CD14-positive monocyte (primary cell): ENCODE measurements at regions not wholly inside any gene's neighbourhood (a gene's known extent, or its start where the extent isn't known, plus 50 kb on each side); places are given as distances from the start of the nearest gene placed in this dataset.

Experiments
- DNase-seq, 3 donors: peaks; one replicate each; pipeline ENCODE4 v3.0.0-alpha.2; 2011 to 2022
- H2AFZ ChIP-seq: 2 replicates; pipeline ENCODE4 v1.6.0; 2012; ENCODE audit warnings: mild to moderate bottlenecking, low read depth, low read length, inconsistent platforms; ENCODE audit not compliant: insufficient read depth, poor library complexity, severe bottlenecking
- H3K27ac ChIP-seq, 2 donors: 1 replicate in 1 of 2; 2 replicates in 1 of 2; pipeline ENCODE4 v1.5.1; 2012 to 2013; ENCODE audit warnings: low read length in 2 of 2, control low read depth in 1 of 2, inconsistent platforms in 1 of 2, low read depth in 1 of 2, mild to moderate bottlenecking in 1 of 2
- H3K27me3 ChIP-seq, 2 donors: one replicate each; pipeline versions ENCODE4 v1.6.0 to v1.6.1; 2011 to 2013; ENCODE audit warnings: low read length in 2 of 2; ENCODE audit not compliant: control insufficient read depth in 2 of 2, insufficient read depth in 2 of 2
- H3K36me3 ChIP-seq, 2 donors: replicated peaks in 1 of 2; 1 replicate in 1 of 2; 2 replicates in 1 of 2; pipeline versions ENCODE4 v1.5.1 to v1.6.1; 2012 to 2013; ENCODE audit warnings: low read length in 2 of 2, control low read depth in 1 of 2, inconsistent platforms in 1 of 2, mild to moderate bottlenecking in 1 of 2; ENCODE audit not compliant: insufficient read depth in 2 of 2, control insufficient read depth in 1 of 2
- H3K4me1 ChIP-seq, 2 donors: 1 replicate in 1 of 2; 2 replicates in 1 of 2; pipeline versions ENCODE4 v1.5.1 to v1.6.1; 2012 to 2013; ENCODE audit warnings: low read length in 2 of 2, control low read depth in 1 of 2, inconsistent platforms in 1 of 2, mild to moderate bottlenecking in 1 of 2, moderate library complexity in 1 of 2; ENCODE audit not compliant: insufficient read depth in 2 of 2, control insufficient read depth in 1 of 2
- H3K4me2 ChIP-seq: replicated peaks from 2 replicates; pipeline ENCODE3; 2012; ENCODE audit warnings: low read length, moderate library complexity, mild to moderate bottlenecking; ENCODE audit not compliant: poor library complexity, severe bottlenecking; ENCODE audit errors: extremely low read depth
- H3K4me3 ChIP-seq, 3 experiments: fragments of 200-600 bp in 1 of 3; sonication (generic) in 1 of 3; replicated peaks in 1 of 3; 1 replicate in 2 of 3; 2 replicates in 1 of 3; pipeline ENCODE4 v1.5.1; 2011 to 2013; ENCODE audit warnings: low read length in 3 of 3, mild to moderate bottlenecking in 3 of 3, control low read depth in 2 of 3, low read depth in 2 of 3, inconsistent platforms in 1 of 3, moderate library complexity in 1 of 3
- H3K79me2 ChIP-seq: 2 replicates; pipeline ENCODE4 v1.6.0; 2012; ENCODE audit warnings: mild to moderate bottlenecking, control low read depth, inconsistent platforms, low read length, moderate library complexity; ENCODE audit not compliant: insufficient read depth
- H3K9ac ChIP-seq: 2 replicates; pipeline ENCODE4 v1.6.0; 2017; ENCODE audit warnings: low read length, mild to moderate bottlenecking; ENCODE audit not compliant: insufficient read depth, poor library complexity, severe bottlenecking
- H3K9me3 ChIP-seq, 2 donors: replicated peaks in 1 of 2; 1 replicate in 1 of 2; 2 replicates in 1 of 2; pipeline versions ENCODE4 v1.5.1 to v1.6.1; 2012 to 2013; ENCODE audit warnings: low read length in 2 of 2, control low read depth in 1 of 2; ENCODE audit not compliant: control insufficient read depth in 1 of 2, insufficient read depth in 1 of 2
- H4K20me1 ChIP-seq: 2 replicates; pipeline ENCODE4 v1.6.0; 2012; ENCODE audit warnings: mild to moderate bottlenecking, low read length, control low read depth, moderate library complexity; ENCODE audit not compliant: insufficient read depth
- H3K27ac Mint-ChIP-seq, 7 donors: one replicate each; pipeline ENCODE4 v1.8.0; 2020; ENCODE audit warnings: mild to moderate bottlenecking in 7 of 7, mixed read lengths in 7 of 7, moderate library complexity in 6 of 7, inconsistent platforms in 2 of 7
- H3K27me3 Mint-ChIP-seq, 3 donors: one replicate each; pipeline ENCODE4 v1.8.0; 2021 to 2022; ENCODE audit warnings: low read depth in 3 of 3, mild to moderate bottlenecking in 3 of 3, mixed read lengths in 3 of 3, moderate library complexity in 3 of 3, inconsistent platforms in 1 of 3
- H3K36me3 Mint-ChIP-seq, 2 donors: one replicate each; pipeline ENCODE4 v1.8.0; 2020; ENCODE audit warnings: mixed read lengths in 2 of 2, inconsistent platforms in 1 of 2, mild to moderate bottlenecking in 1 of 2
- H3K4me1 Mint-ChIP-seq: one replicate; pipeline ENCODE4 v1.8.0; 2020; ENCODE audit warnings: mild to moderate bottlenecking, mixed read lengths
- H3K4me3 Mint-ChIP-seq, 2 donors: one replicate each; pipeline ENCODE4 v1.8.0; 2020; ENCODE audit warnings: mild to moderate bottlenecking in 2 of 2, mixed read lengths in 2 of 2, moderate library complexity in 1 of 2
- H3K9me3 Mint-ChIP-seq, 7 donors: one replicate each; pipeline ENCODE4 v1.8.0; 2020 to 2022; ENCODE audit warnings: mixed read lengths in 7 of 7, mild to moderate bottlenecking in 6 of 7, moderate library complexity in 6 of 7, inconsistent platforms in 2 of 7
- CTCF ChIP-seq: fragments of 200-600 bp; IDR thresholded peaks from one replicate; pipeline ENCODE4 v1.8.0; 2022; ENCODE audit warnings: antibody characterized with exemption, mild to moderate bottlenecking
- WGBS: methylation state at CpG from one replicate; pipeline ENCODE4 v1.1.5; 2013; ENCODE audit warnings: missing lambda C conversion rate; ENCODE audit not compliant: insufficient coverage; 5-methylcytosine and 5-hydroxymethylcytosine counted together
- intact Hi-C, 2 donors: fragments of 100-400 bp; cut with micrococcal nuclease; formaldehyde crosslinking; loops; one replicate each; pipeline versions ENCODE4 v1.15.0 to v1.15.1; 2023

- Histone ChIP-seq H2AFZ (no peak overlapping the region), H3K9me3 (no peaks in the 10 kb centered on the region), H3K9ac (no peak overlapping the region), H3K4me1 (no peaks in the 10 kb centered on the region), H3K4me3 (no peak overlapping the region), H3K79me2 (no peaks in the 10 kb centered on the region), H3K27me3 (no peaks in the 10 kb centered on the region), H3K36me3 (no peaks in the 10 kb centered on the region), H4K20me1 (no peaks in the 10 kb centered on the region), H3K4me2 (no peak overlapping the region), H3K27ac (no peak overlapping the region)
- Mint-ChIP-seq H3K27ac (no peak overlapping the region), H3K4me3 (no peak overlapping the region), H3K36me3 (no peaks in the 10 kb centered on the region), H3K9me3 (peaks cover 0 to 14% (median 0%) of the 10 kb centered on the region in 7 donors), H3K4me1 (no peaks in the 10 kb centered on the region), H3K27me3 (no peaks in the 10 kb centered on the region)
- intact Hi-C loops, result no loop called here
- no peak for DNase-seq
- TF ChIP-seq CTCF, result no peak
Observed at GRCh38 chrX:15033917-15034316, 160.7 kb downstream of the MOSPD2 start.

- Histone ChIP-seq H3K4me1 (no peaks in the 10 kb centered on the region), H3K27ac (no peak overlapping the region), H3K27me3 (no peaks in the 10 kb centered on the region), H3K4me2 (no peak overlapping the region), H3K79me2 (no peaks in the 10 kb centered on the region), H2AFZ (no peak overlapping the region), H3K9ac (no peak overlapping the region), H3K4me3 (no peak overlapping the region), H3K9me3 (no peaks in the 10 kb centered on the region), H4K20me1 (no peaks in the 10 kb centered on the region), H3K36me3 (no peaks in the 10 kb centered on the region)
- H3K27me3 Mint-ChIP-seq, result no peaks in the 10 kb centered on the region
- no CpG with 5 or more reads among the region's 3 CpGs for WGBS
- H3K36me3 Mint-ChIP-seq, result no peaks in the 10 kb centered on the region
- H3K4me3 Mint-ChIP-seq, result no peak overlapping the region
- DNase-seq, result no peak
- no peak for TF ChIP-seq CTCF
- intact Hi-C loops, result no loop called here
- H3K4me1 Mint-ChIP-seq, result no peaks in the 10 kb centered on the region
- no peak overlapping the region for H3K27ac Mint-ChIP-seq
- H3K9me3 Mint-ChIP-seq, result peaks cover 0 to 3% (median 2%) of the 10 kb centered on the region in 7 donors
Observed at GRCh38 chrX:15017491-15017890, 144.3 kb downstream of the MOSPD2 start.
